Brain microvascular endothelial cell (primary cell): ENCODE measurements at regions not wholly inside any gene's neighbourhood (a gene's known extent, or its start where the extent isn't known, plus 50 kb on each side); places are given as distances from the start of the nearest gene placed in this dataset.

Source experiments
- DNase-seq: peaks from one replicate; pipeline ENCODE4 v3.0.0-alpha.2; 2020
- H3K27ac ChIP-seq: fragments of 250-450 bp; sonication (Bioruptor Pico); 2 replicates; pipeline ENCODE4 v1.5.1; 2020; ENCODE audit warnings: mild to moderate bottlenecking, moderate library complexity
- H3K27me3 ChIP-seq: fragments of 250-450 bp; sonication (Bioruptor Pico); replicated peaks from 2 replicates; pipeline ENCODE4 v1.5.1; 2020; ENCODE audit warnings: mild to moderate bottlenecking
- H3K36me3 ChIP-seq: fragments of 250-450 bp; sonication (Bioruptor Pico); replicated peaks from 2 replicates; pipeline ENCODE4 v1.5.1; 2020; ENCODE audit warnings: mild to moderate bottlenecking
- H3K4me3 ChIP-seq: 2 replicates; pipeline ENCODE4 v1.5.1; 2011; ENCODE audit warnings: low read depth, mild to moderate bottlenecking, control low read depth, low read length, moderate library complexity
- CTCF ChIP-seq: IDR thresholded peaks from 2 replicates; pipeline ENCODE4 v1.5.1; 2011; ENCODE audit warnings: low read depth, mild to moderate bottlenecking, moderate library complexity, low read length, control low read depth, inconsistent platforms; ENCODE audit errors: missing control alignments
- in situ Hi-C: cut with HindIII; loops from 2 replicates; pipeline ENCODE4 v1.10.0; 2017; ENCODE audit warnings: low sequenced_read_pairs, low pct_ligation_motif_present

- H3K36me3 ChIP-seq, result no peaks in the 10 kb centered on the region
- no peak overlapping the region for H3K4me3 ChIP-seq
- in situ Hi-C loops, result no loop called here
- TF ChIP-seq CTCF, result no peak
- no peak overlapping the region for H3K27ac ChIP-seq
- H3K27me3 ChIP-seq, result no peaks in the 10 kb centered on the region
- DNase-seq, result no peak
Observed at GRCh38 chr17:68709461-68709860, 108.3 kb upstream of the FAM20A start.

- H3K27ac ChIP-seq, result no peak overlapping the region
- TF ChIP-seq CTCF, result no peak
- H3K27me3 ChIP-seq, result no peaks in the 10 kb centered on the region
- DNase-seq, result peak; percentile 13
- no peak overlapping the region for H3K4me3 ChIP-seq
- in situ Hi-C loops, result no loop called here
- H3K36me3 ChIP-seq, result no peaks in the 10 kb centered on the region
Observed at GRCh38 chr17:68707031-68707430, 105.9 kb upstream of the FAM20A start.

GRCh38 chr17:68706356-68706920, 105.3 kb upstream of the FAM20A start:
- Histone ChIP-seq H3K27me3 (no peaks in the 10 kb centered on the region), H3K36me3 (no peaks in the 10 kb centered on the region), H3K4me3 (no peak overlapping the region), H3K27ac (no peak overlapping the region)
- no peak for TF ChIP-seq CTCF
- in situ Hi-C loops, result no loop called here
- no peak for DNase-seq

- H3K36me3 ChIP-seq, result no peaks in the 10 kb centered on the region
- no peak for TF ChIP-seq CTCF
- H3K27me3 ChIP-seq, result no peaks in the 10 kb centered on the region
- H3K4me3 ChIP-seq, result no peak overlapping the region
- in situ Hi-C loops, result no loop called here
- no peak for DNase-seq
- no peak overlapping the region for H3K27ac ChIP-seq
Observed at GRCh38 chr17:68705714-68706076, 104.5 kb upstream of the FAM20A start.

GRCh38 chr17:68704871-68705713, 103.9 kb upstream of the FAM20A start:
- Histone ChIP-seq H3K36me3 (no peaks in the 10 kb centered on the region), H3K27ac (no peak overlapping the region), H3K27me3 (no peaks in the 10 kb centered on the region), H3K4me3 (no peak overlapping the region)
- in situ Hi-C loops, result no loop called here
- DNase-seq, result no peak
- no peak for TF ChIP-seq CTCF

- no peak overlapping the region for H3K4me3 ChIP-seq
- no peaks in the 10 kb centered on the region for H3K27me3 ChIP-seq
- TF ChIP-seq CTCF, result no peak
- no peaks in the 10 kb centered on the region for H3K36me3 ChIP-seq
- no peak overlapping the region for H3K27ac ChIP-seq
- no peak for DNase-seq
- in situ Hi-C loops, result no loop called here
Observed at GRCh38 chr17:68701046-68701445, 99.9 kb upstream of the FAM20A start.
